Omental fat pad (tissue), 3 donors: ENCODE measurements at regions not wholly inside any gene's neighbourhood (a gene's known extent, or its start where the extent isn't known, plus 50 kb on each side); places are given as distances from the start of the nearest gene placed in this dataset.

Experiments
- ATAC-seq: fragments of 150-250 bp; one replicate; pipeline ENCODE4 v1.9.1; 2016; ENCODE audit warnings: mild to moderate bottlenecking, moderate library complexity; ENCODE audit not compliant: low FRiP score
- DNase-seq: peaks from one replicate; pipeline ENCODE4 v3.0.0-alpha.2; 2019; ENCODE audit warnings: low spot score
- TF ChIP-seq, protein P1 (sequence below), 3 donors: fragments of 450-650 bp; IDR thresholded peaks; one replicate each; pipeline ENCODE4 v1.5.1; 2016 to 2017; ENCODE audit warnings: antibody characterized with exemption in 3 of 3, mild to moderate bottlenecking in 3 of 3, moderate library complexity in 2 of 3

DNA sequence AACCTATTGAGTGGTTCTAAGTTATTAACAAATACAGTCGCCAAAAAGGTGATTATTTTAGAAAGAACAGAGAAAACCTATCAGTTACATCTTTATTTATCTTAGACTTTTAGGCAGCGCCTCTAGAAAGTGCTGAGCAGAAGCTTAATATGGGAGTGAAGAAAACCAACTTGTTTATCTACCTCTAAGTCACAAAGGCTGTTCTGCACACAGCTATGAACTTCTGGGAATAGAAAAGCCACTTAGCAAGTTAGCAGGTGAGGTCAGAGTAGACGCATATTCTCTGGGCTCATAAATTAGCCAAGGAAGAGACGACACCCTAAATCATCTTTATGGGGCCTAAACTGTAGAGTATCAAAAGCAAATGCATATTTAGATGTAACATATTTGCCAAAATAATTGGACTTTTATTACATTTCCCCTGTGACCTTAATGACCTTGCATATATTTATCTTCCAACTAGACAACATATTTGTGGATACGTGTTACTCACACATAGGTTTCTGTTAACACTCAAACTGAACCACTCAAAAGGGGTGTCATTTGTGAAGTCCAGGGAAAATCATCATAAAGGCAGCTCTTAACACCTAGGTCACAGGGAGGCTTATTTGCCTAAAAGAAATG lies 267.1 kb downstream of the ADGB start:
- DNase-seq (no peak), ATAC-seq (no peak)
- TF ChIP-seq, protein P1, sequence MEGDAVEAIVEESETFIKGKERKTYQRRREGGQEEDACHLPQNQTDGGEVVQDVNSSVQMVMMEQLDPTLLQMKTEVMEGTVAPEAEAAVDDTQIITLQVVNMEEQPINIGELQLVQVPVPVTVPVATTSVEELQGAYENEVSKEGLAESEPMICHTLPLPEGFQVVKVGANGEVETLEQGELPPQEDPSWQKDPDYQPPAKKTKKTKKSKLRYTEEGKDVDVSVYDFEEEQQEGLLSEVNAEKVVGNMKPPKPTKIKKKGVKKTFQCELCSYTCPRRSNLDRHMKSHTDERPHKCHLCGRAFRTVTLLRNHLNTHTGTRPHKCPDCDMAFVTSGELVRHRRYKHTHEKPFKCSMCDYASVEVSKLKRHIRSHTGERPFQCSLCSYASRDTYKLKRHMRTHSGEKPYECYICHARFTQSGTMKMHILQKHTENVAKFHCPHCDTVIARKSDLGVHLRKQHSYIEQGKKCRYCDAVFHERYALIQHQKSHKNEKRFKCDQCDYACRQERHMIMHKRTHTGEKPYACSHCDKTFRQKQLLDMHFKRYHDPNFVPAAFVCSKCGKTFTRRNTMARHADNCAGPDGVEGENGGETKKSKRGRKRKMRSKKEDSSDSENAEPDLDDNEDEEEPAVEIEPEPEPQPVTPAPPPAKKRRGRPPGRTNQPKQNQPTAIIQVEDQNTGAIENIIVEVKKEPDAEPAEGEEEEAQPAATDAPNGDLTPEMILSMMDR (IDR thresholded peaks at IDR 0.05): no peak

GRCh38 chr6:146866731-146867414 lies 268.1 kb downstream of the ADGB start:
- ATAC-seq (no peak), DNase-seq (no peak)
- TF ChIP-seq, protein P1 (IDR thresholded peaks at IDR 0.05): no peak

DNA sequence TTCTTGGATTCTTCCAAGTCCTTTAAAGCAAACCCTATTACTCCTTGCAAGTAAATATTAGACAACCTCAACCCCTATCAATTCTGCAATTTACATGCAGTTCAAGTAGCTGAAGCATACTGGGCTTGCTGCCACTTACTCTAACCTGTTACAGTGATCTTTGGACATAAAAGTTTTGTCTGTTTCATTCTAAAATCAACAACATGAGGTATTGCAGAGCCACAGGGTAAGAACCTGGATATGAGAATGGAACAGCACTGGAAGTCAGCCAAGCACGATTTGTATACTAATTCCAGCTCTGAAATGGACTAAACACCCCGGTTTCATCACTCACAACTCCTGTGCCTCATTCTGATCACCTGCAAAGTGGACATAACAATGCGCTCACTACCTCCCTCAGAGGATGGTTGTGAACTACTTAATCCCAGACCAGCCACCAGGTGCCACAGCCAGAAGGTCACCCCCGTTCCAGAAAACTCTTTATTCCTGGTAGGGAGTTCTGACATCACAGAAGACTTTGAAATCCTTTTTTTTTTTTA lies 270.0 kb downstream of the ADGB start:
- DNase-seq: no peak

GRCh38 chr6:146870760-146871159 lies 272.0 kb downstream of the ADGB start:
- no peak for DNase-seq
- TF ChIP-seq, protein P1 (IDR thresholded peaks at IDR 0.05): no peak
- no peak for ATAC-seq

More for the DNA sequence above, 270.0 kb downstream of the ADGB start:
- TF ChIP-seq, protein P1 (IDR thresholded peaks at IDR 0.05): no peak
- ATAC-seq: no peak

- ATAC-seq (no peak), DNase-seq (no peak)
- TF ChIP-seq, protein P1 (IDR thresholded peaks at IDR 0.05): no peak
Observed at GRCh38 chr6:146871611-146872425, 273.0 kb downstream of the ADGB start.

GRCh38 chr6:146872426-146872785 lies 273.6 kb downstream of the ADGB start:
- DNase-seq: no peak
- TF ChIP-seq, protein P1 (IDR thresholded peaks at IDR 0.05): no peak

More at GRCh38 chr6:146872426-146872785, 273.6 kb downstream of the ADGB start:
- ATAC-seq: no peak
